Naive B cell (primary cell): ENCODE measurements at regions not wholly inside any gene's neighbourhood (a gene's known extent, or its start where the extent isn't known, plus 50 kb on each side); places are given as distances from the start of the nearest gene placed in this dataset.

Source experiments
- ATAC-seq, 2 donors: fragments of 150-1000 bp; cut with Tn5 transposase; 2 replicates each; pipeline ENCODE4 v1.10.0; 2021; ENCODE audit warnings: low read depth in 2 of 2, mild to moderate bottlenecking in 2 of 2, moderate library complexity in 2 of 2
- DNase-seq: peaks from one replicate; pipeline ENCODE4 v3.0.0; 2022
- H3K27ac Mint-ChIP-seq, 6 donors: one replicate each; pipeline ENCODE4 v1.8.0; 2020 to 2022; ENCODE audit warnings: mild to moderate bottlenecking in 6 of 6, mixed read lengths in 6 of 6, moderate library complexity in 5 of 6, inconsistent platforms in 2 of 6
- H3K27me3 Mint-ChIP-seq, 3 donors: one replicate each; pipeline ENCODE4 v1.8.0; 2021 to 2022; ENCODE audit warnings: mixed read lengths in 3 of 3, mild to moderate bottlenecking in 1 of 3
- H3K36me3 Mint-ChIP-seq, 2 donors: one replicate each; pipeline ENCODE4 v1.8.0; 2020 to 2022; ENCODE audit warnings: mixed read lengths in 2 of 2, inconsistent platforms in 1 of 2, mild to moderate bottlenecking in 1 of 2
- H3K4me1 Mint-ChIP-seq, 3 donors: one replicate each; pipeline ENCODE4 v1.8.0; 2020 to 2022; ENCODE audit warnings: mixed read lengths in 3 of 3, inconsistent platforms in 1 of 3, mild to moderate bottlenecking in 1 of 3, moderate library complexity in 1 of 3
- H3K4me3 Mint-ChIP-seq, 8 donors: one replicate each; pipeline ENCODE4 v1.8.0; 2020 to 2022; ENCODE audit warnings: mild to moderate bottlenecking in 8 of 8, mixed read lengths in 8 of 8, moderate library complexity in 8 of 8, inconsistent platforms in 2 of 8
- H3K9me3 Mint-ChIP-seq, 7 donors: one replicate each; pipeline ENCODE4 v1.8.0; 2020 to 2022; ENCODE audit warnings: mixed read lengths in 7 of 7, mild to moderate bottlenecking in 5 of 7, inconsistent platforms in 2 of 7, moderate library complexity in 1 of 7

GRCh38 chr5:160175438-160176218 lies 53.7 kb upstream of the FABP6 start:
- ATAC-seq, result no peak
- peaks cover 0 to 17% (median 6%) of the 10 kb centered on the region in 3 donors for H3K27me3 Mint-ChIP-seq
- no peaks in the 10 kb centered on the region for H3K4me1 Mint-ChIP-seq
- no peaks in the 10 kb centered on the region for H3K9me3 Mint-ChIP-seq
- no peak overlapping the region for H3K27ac Mint-ChIP-seq
- no peak overlapping the region for H3K4me3 Mint-ChIP-seq
- no peak for DNase-seq
- H3K36me3 Mint-ChIP-seq, result no peaks in the 10 kb centered on the region

- no peaks in the 10 kb centered on the region for H3K9me3 Mint-ChIP-seq
- H3K27ac Mint-ChIP-seq, result no peak overlapping the region
- H3K4me3 Mint-ChIP-seq, result peak overlapping the region in 1 of 8 donors; percentile 67
- DNase-seq (no peak), ATAC-seq (no peak)
- H3K4me1 Mint-ChIP-seq, result no peaks in the 10 kb centered on the region
- no peaks in the 10 kb centered on the region for H3K36me3 Mint-ChIP-seq
- peaks cover 0 to 17% (median 6%) of the 10 kb centered on the region in 3 donors for H3K27me3 Mint-ChIP-seq
Observed at GRCh38 chr5:160174780-160175437, 54.4 kb upstream of the FABP6 start.

- Mint-ChIP-seq H3K4me3 (no peak overlapping the region), H3K27ac (no peak overlapping the region), H3K36me3 (no peaks in the 10 kb centered on the region), H3K27me3 (peaks cover 4 to 22% (median 6%) of the 10 kb centered on the region in 3 donors), H3K4me1 (no peaks in the 10 kb centered on the region), H3K9me3 (no peaks in the 10 kb centered on the region)
- ATAC-seq (no peak), DNase-seq (no peak)
Observed at GRCh38 chr5:160174290-160174689, 55.0 kb upstream of the FABP6 start.

- H3K27me3 Mint-ChIP-seq, result peaks cover 13 to 32% (median 17%) of the 10 kb centered on the region in 3 donors
- H3K4me3 Mint-ChIP-seq, result no peak overlapping the region
- H3K9me3 Mint-ChIP-seq, result no peaks in the 10 kb centered on the region
- H3K4me1 Mint-ChIP-seq, result no peaks in the 10 kb centered on the region
- ATAC-seq (no peak), DNase-seq (no peak)
- H3K27ac Mint-ChIP-seq, result no peak overlapping the region
- no peaks in the 10 kb centered on the region for H3K36me3 Mint-ChIP-seq
Observed at GRCh38 chr5:160171666-160172065, 52.4 kb upstream of the PWWP2A start.

GRCh38 chr5:160169326-160169725 lies 50.1 kb upstream of the PWWP2A start:
- H3K4me1 Mint-ChIP-seq, result no peaks in the 10 kb centered on the region
- ATAC-seq, result no peak
- no peak overlapping the region for H3K27ac Mint-ChIP-seq
- DNase-seq, result no peak
- no peaks in the 10 kb centered on the region for H3K9me3 Mint-ChIP-seq
- peaks cover 18 to 44% (median 36%) of the 10 kb centered on the region in 3 donors for H3K27me3 Mint-ChIP-seq
- no peak overlapping the region for H3K4me3 Mint-ChIP-seq
- H3K36me3 Mint-ChIP-seq, result no peaks in the 10 kb centered on the region
